Endothelial cell of umbilical vein (primary cell): ENCODE measurements at regions not wholly inside any gene's neighbourhood (a gene's known extent, or its start where the extent isn't known, plus 50 kb on each side); places are given as distances from the start of the nearest gene placed in this dataset.

Source experiments
- BruUV-seq: library from RNA; stranded (reverse); fragments of 400-500 nt; replicated peaks from 2 replicates; lab custom pipeline; 2021; lab: Mats Ljungman, UMichigan
- CTCF ChIA-PET: fragments of 300-600, 350-600 bp; sonication (Branson Sonifier 250); formaldehyde crosslinking; loops from one replicate; lab custom pipeline; 2021; ENCODE audit warnings: antibody characterized with exemption, inconsistent platforms; lab: Charles Lee
- POLR2A ChIA-PET: fragments of 300-600, 350-600 bp; sonication (Branson Sonifier 250); formaldehyde crosslinking; loops from one replicate; lab custom pipeline; 2021; ENCODE audit warnings: antibody characterized with exemption, inconsistent platforms; lab: Charles Lee
- DNase-seq: peaks from one replicate; pipeline ENCODE4 v3.0.0-alpha.2; 2011; ENCODE audit warnings: low read depth, low spot score
- FAIRE-seq: peaks from 2 replicates; lab custom pipeline; 2011; peaks lifted over from hg19 to GRCh38; lab: Jason Lieb, UNC
- H2AFZ ChIP-seq: 2 replicates; pipeline ENCODE4 v1.6.0; 2012; ENCODE audit warnings: low read depth, low read length, control low read depth, inconsistent platforms
- H3K27ac ChIP-seq: 2 replicates; pipeline ENCODE4 v1.5.1; 2011; ENCODE audit warnings: low read depth, mild to moderate bottlenecking, control low read depth, low read length, moderate library complexity; ENCODE audit not compliant: insufficient read depth
- H3K27me3 ChIP-seq, 2 experiments: 2 replicates each; pipeline versions ENCODE4 v1.6.0 to v1.6.1; 2011; ENCODE audit warnings: low read length in 2 of 2, mixed read lengths in 1 of 2; ENCODE audit not compliant: control insufficient read depth in 2 of 2, insufficient read depth in 2 of 2
- H3K36me3 ChIP-seq, 2 experiments: 2 replicates in 1 of 2; 3 replicates in 1 of 2; pipeline ENCODE4 v1.5.1; 2011; ENCODE audit warnings: low read length in 2 of 2, mild to moderate bottlenecking in 1 of 2, moderate library complexity in 1 of 2; ENCODE audit not compliant: control insufficient read depth in 2 of 2, insufficient read depth in 2 of 2; ENCODE audit errors: extremely low read depth in 1 of 2
- H3K4me1 ChIP-seq: 3 replicates; pipeline ENCODE4 v1.5.1; 2011; ENCODE audit warnings: mild to moderate bottlenecking, low read length; ENCODE audit not compliant: control insufficient read depth, insufficient read depth; ENCODE audit errors: extremely low read depth
- H3K4me2 ChIP-seq: 2 replicates; pipeline ENCODE4 v1.6.1; 2011; ENCODE audit warnings: low read length, control low read depth, mixed read lengths; ENCODE audit not compliant: insufficient read depth
- H3K4me3 ChIP-seq, 3 experiments: fragments of 200-600 bp in 1 of 3; sonication (generic), shearing (Covaris generic) in 1 of 3; replicated peaks in 1 of 3; 2 replicates each; pipeline ENCODE4 v1.5.1; 2011 to 2016; ENCODE audit warnings: control low read depth in 3 of 3, low read length in 3 of 3, mild to moderate bottlenecking in 2 of 3, inconsistent platforms in 1 of 3, low read depth in 1 of 3, moderate library complexity in 1 of 3; ENCODE audit not compliant: insufficient read depth in 1 of 3
- H3K79me2 ChIP-seq: 2 replicates; pipeline ENCODE4 v1.6.0; 2012; ENCODE audit warnings: low read length, inconsistent platforms; ENCODE audit not compliant: control insufficient read depth, insufficient read depth
- H3K9ac ChIP-seq: replicated peaks from 2 replicates; pipeline ENCODE3; 2011; ENCODE audit warnings: low read length, control low read depth; ENCODE audit not compliant: insufficient read depth; ENCODE audit errors: extremely low read depth
- H3K9me1 ChIP-seq: replicated peaks from 3 replicates; pipeline ENCODE4 v1.6.0; 2011; ENCODE audit warnings: mild to moderate bottlenecking, low read length; ENCODE audit not compliant: control insufficient read depth, insufficient read depth; ENCODE audit errors: extremely low read depth
- H3K9me3 ChIP-seq: replicated peaks from 2 replicates; pipeline ENCODE4 v1.5.1; 2012; ENCODE audit warnings: low read length, inconsistent platforms; ENCODE audit not compliant: control insufficient read depth, insufficient read depth
- H4K20me1 ChIP-seq: replicated peaks from 2 replicates; pipeline ENCODE3; 2011; ENCODE audit warnings: mild to moderate bottlenecking, low read length; ENCODE audit not compliant: control insufficient read depth, insufficient read depth; ENCODE audit errors: extremely low read depth
- EZH2 ChIP-seq: IDR thresholded peaks from 2 replicates; pipeline ENCODE4 v1.6.1; 2012; ENCODE audit warnings: borderline replicate concordance, low read depth, mild to moderate bottlenecking, moderate library complexity, low read length, inconsistent platforms; ENCODE audit not compliant: severe bottlenecking
- FOS ChIP-seq: IDR thresholded peaks from 2 replicates; pipeline ENCODE4 v1.6.1; 2011; ENCODE audit warnings: mild to moderate bottlenecking, low read length, moderate library complexity, borderline replicate concordance; ENCODE audit not compliant: insufficient read depth
- GATA2 ChIP-seq: IDR thresholded peaks from 2 replicates; pipeline ENCODE4 v1.7.0; 2011; ENCODE audit warnings: low read depth, mild to moderate bottlenecking, moderate library complexity, mixed read lengths, low read length; ENCODE audit not compliant: insufficient read length, insufficient read depth
- JUN ChIP-seq: IDR thresholded peaks from 2 replicates; pipeline ENCODE4 v1.6.1; 2011; ENCODE audit warnings: borderline replicate concordance, low read depth; ENCODE audit not compliant: insufficient read length, insufficient read depth
- MYC ChIP-seq: IDR thresholded peaks from one replicate; pipeline ENCODE4 v1.6.1; 2011; ENCODE audit warnings: mild to moderate bottlenecking, low read depth, low read length
- POLR2A ChIP-seq: IDR thresholded peaks from 2 replicates; pipeline ENCODE4 v1.6.1; 2012; ENCODE audit warnings: low read depth, mild to moderate bottlenecking, control low read depth, low read length
- POLR2AphosphoS5 ChIP-seq: IDR thresholded peaks from 2 replicates; pipeline ENCODE4 v1.6.1; 2012; ENCODE audit warnings: low read depth, mild to moderate bottlenecking, control low read depth, low read length, moderate library complexity; ENCODE audit not compliant: insufficient read depth
- dilution Hi-C: fragments of 300-500 bp; cut with MboI; formaldehyde crosslinking; loops from one replicate; pipeline ENCODE4 v1.15.0; 2019; ENCODE audit warnings: low sequenced_read_pairs; ENCODE audit not compliant: extremely low pct_ligation_motif_present
- intact Hi-C: fragments of 100-400 bp; cut with micrococcal nuclease; formaldehyde crosslinking; loops from one replicate; pipeline ENCODE4 v1.10.0; 2022
- TF ChIP-seq, protein P1 (sequence below), 2 donors: IDR thresholded peaks; 1 replicate in 1 of 2; 2 replicates in 1 of 2; pipeline ENCODE4 v1.5.1; 2011; ENCODE audit warnings: low read length in 2 of 2, mild to moderate bottlenecking in 2 of 2, moderate library complexity in 2 of 2, control low read depth in 1 of 2, inconsistent platforms in 1 of 2, low read depth in 1 of 2; ENCODE audit not compliant: insufficient read depth in 1 of 2; ENCODE audit errors: extremely low read depth in 1 of 2

DNA sequence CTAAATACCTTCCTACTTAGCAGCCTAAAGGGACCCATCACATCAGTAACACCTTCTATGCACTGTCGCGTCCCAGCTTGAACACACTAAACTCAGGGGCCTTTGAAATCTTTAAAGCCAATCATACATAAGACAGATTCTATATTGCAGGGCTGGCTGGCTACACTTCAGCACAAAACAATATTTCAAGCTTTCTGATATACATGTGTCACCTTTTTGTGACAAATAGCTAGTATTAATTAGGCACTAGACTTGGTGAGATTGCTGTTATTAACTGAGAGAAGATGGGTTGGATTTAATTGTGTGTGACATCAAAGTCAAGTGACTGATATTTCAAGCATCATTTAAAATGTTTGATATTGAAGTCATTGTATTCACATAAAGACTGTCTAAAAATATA is 148.4 kb downstream of the ZIC4 start:
- dilution Hi-C loops (no loop called here), intact Hi-C loops (no loop called here)
- no peak overlapping the region for H3K27ac ChIP-seq
- ChIA-PET POLR2A (no interaction called here), CTCF (interaction anchor here (1.0 kb wide), 1 partner anchor 20 kb away, joined by 3 read pairs; no protein-coding TSS in a partner anchor)
- BruUV-seq: no TSS peak
- H3K4me2 ChIP-seq: no peak overlapping the region
- H3K27me3 ChIP-seq: no peaks in the 10 kb centered on the region
- no peak for TF ChIP-seq EZH2
- no peak for TF ChIP-seq GATA2
- TF ChIP-seq FOS: no peak
- TF ChIP-seq POLR2A: no peak
- TF ChIP-seq MYC: no peak
- TF ChIP-seq, protein P1, sequence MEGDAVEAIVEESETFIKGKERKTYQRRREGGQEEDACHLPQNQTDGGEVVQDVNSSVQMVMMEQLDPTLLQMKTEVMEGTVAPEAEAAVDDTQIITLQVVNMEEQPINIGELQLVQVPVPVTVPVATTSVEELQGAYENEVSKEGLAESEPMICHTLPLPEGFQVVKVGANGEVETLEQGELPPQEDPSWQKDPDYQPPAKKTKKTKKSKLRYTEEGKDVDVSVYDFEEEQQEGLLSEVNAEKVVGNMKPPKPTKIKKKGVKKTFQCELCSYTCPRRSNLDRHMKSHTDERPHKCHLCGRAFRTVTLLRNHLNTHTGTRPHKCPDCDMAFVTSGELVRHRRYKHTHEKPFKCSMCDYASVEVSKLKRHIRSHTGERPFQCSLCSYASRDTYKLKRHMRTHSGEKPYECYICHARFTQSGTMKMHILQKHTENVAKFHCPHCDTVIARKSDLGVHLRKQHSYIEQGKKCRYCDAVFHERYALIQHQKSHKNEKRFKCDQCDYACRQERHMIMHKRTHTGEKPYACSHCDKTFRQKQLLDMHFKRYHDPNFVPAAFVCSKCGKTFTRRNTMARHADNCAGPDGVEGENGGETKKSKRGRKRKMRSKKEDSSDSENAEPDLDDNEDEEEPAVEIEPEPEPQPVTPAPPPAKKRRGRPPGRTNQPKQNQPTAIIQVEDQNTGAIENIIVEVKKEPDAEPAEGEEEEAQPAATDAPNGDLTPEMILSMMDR (IDR thresholded peaks at IDR 0.05; ENCODE audit: extremely low read depth in 1 of 2, insufficient read depth in 1 of 2, low read depth in 1 of 2, low read length in 2 of 2): no peak
- TF ChIP-seq POLR2AphosphoS5: no peak
- TF ChIP-seq JUN: no peak
- no peaks in the 10 kb centered on the region for H3K9me1 ChIP-seq
- no peak overlapping the region for H3K4me3 ChIP-seq
- no peaks in the 10 kb centered on the region for H3K36me3 ChIP-seq
- no peak overlapping the region for H3K9ac ChIP-seq
- H4K20me1 ChIP-seq: no peaks in the 10 kb centered on the region
- FAIRE-seq: no peak
- DNase-seq: no peak
- no peaks in the 10 kb centered on the region for H3K9me3 ChIP-seq
- no peaks in the 10 kb centered on the region for H3K79me2 ChIP-seq
- H3K4me1 ChIP-seq: no peaks in the 10 kb centered on the region
- no peak overlapping the region for H2AFZ ChIP-seq
